OCI-LY1 (cell line): ENCODE measurements at regions not wholly inside any gene's neighbourhood (a gene's known extent, or its start where the extent isn't known, plus 50 kb on each side); places are given as distances from the start of the nearest gene placed in this dataset.
A peak's percentile ranks its signal among the peaks of the same experiment; 100 is the strongest.

ENCODE experiments used
- CTCF ChIP-seq: fragments of 200-600 bp; sonication (generic), shearing (Covaris generic); IDR thresholded peaks from 2 replicates; pipeline ENCODE4 v1.5.1; 2017; ENCODE audit warnings: mild to moderate bottlenecking, antibody characterized with exemption, low read length, moderate library complexity, mixed read lengths
- EZH2 ChIP-seq: fragments of 200-600 bp; sonication (generic), shearing (Covaris generic); IDR thresholded peaks from 2 replicates; pipeline ENCODE4 v1.8.0; 2017; ENCODE audit warnings: borderline replicate concordance, mixed run types, mild to moderate bottlenecking, antibody characterized with exemption, low read length, moderate library complexity, mixed read lengths

- peak; percentile 90 for TF ChIP-seq CTCF
- TF ChIP-seq EZH2, result no peak
Measured at GRCh38 chr12:69070319-69071090, 137.5 kb upstream of the CPM start.
